ENCODE measurements at regions not wholly inside any gene's neighbourhood (a gene's known extent, or its start where the extent isn't known, plus 50 kb on each side); places are given as distances from the start of the nearest gene placed in this dataset.

- Histone ChIP-seq H3K79me2 (ENCODE audit: insufficient read depth, low read length) (no peaks in the 10 kb centered on the region), H3K27ac (ENCODE audit: low read depth, low read length) (no peak overlapping the region), H3K4me3 (ENCODE audit: insufficient read depth, low read length) (no peak overlapping the region), H4K20me1 (ENCODE audit: insufficient read depth, low read length) (no peaks in the 10 kb centered on the region), H3K9me3 (ENCODE audit: low read depth, low read length) (no peaks in the 10 kb centered on the region), H3K4me1 (ENCODE audit: insufficient read depth, low read length) (no peaks in the 10 kb centered on the region), H3K36me3 (ENCODE audit: insufficient read depth, low read length) (no peaks in the 10 kb centered on the region), H2AFZ (ENCODE audit: low read length) (no peak overlapping the region), H3K4me2 (ENCODE audit: insufficient read depth, low read length) (no peak overlapping the region), H3K27me3 (ENCODE audit: insufficient read depth, low read length) (no peaks in the 10 kb centered on the region)
- TF ChIP-seq CTCF (IDR thresholded peaks at IDR 0.05; ENCODE audit: extremely low read depth, low read depth, low read length) = no peak
- DNase-seq (ENCODE audit: insufficient read length, low spot score, missing footprints) = no peak
Measured at GRCh38 chr16:73847090-73847489, 449.5 kb upstream of the PSMD7 start.

- Histone ChIP-seq H3K4me1 (ENCODE audit: insufficient read depth, low read length) (no peaks in the 10 kb centered on the region), H3K36me3 (ENCODE audit: insufficient read depth, low read length) (no peaks in the 10 kb centered on the region), H3K79me2 (ENCODE audit: insufficient read depth, low read length) (no peaks in the 10 kb centered on the region), H3K4me2 (ENCODE audit: insufficient read depth, low read length) (no peak overlapping the region), H4K20me1 (ENCODE audit: insufficient read depth, low read length) (no peaks in the 10 kb centered on the region), H3K27ac (ENCODE audit: low read depth, low read length) (no peak overlapping the region), H3K27me3 (ENCODE audit: insufficient read depth, low read length) (no peaks in the 10 kb centered on the region), H3K9me3 (ENCODE audit: low read depth, low read length) (no peaks in the 10 kb centered on the region), H3K4me3 (ENCODE audit: insufficient read depth, low read length) (no peak overlapping the region), H2AFZ (ENCODE audit: low read length) (no peak overlapping the region)
- DNase-seq (ENCODE audit: insufficient read length, low spot score, missing footprints) = peak; percentile 68
- TF ChIP-seq CTCF (IDR thresholded peaks at IDR 0.05; ENCODE audit: extremely low read depth, low read depth, low read length) = no peak
Measured at GRCh38 chr16:73846356-73846755, 450.3 kb upstream of the PSMD7 start.

GRCh38 chr16:73846007-73846330 is 450.6 kb upstream of the PSMD7 start:
- no peak overlapping the region for H3K27ac ChIP-seq (ENCODE audit: low read depth, low read length)
- DNase-seq (ENCODE audit: insufficient read length, low spot score, missing footprints) = no peak
- no peaks in the 10 kb centered on the region for H3K4me1 ChIP-seq (ENCODE audit: insufficient read depth, low read length)
- no peaks in the 10 kb centered on the region for H3K36me3 ChIP-seq (ENCODE audit: insufficient read depth, low read length)
- no peak overlapping the region for H2AFZ ChIP-seq (ENCODE audit: low read length)
- no peaks in the 10 kb centered on the region for H3K9me3 ChIP-seq (ENCODE audit: low read depth, low read length)
- no peak for TF ChIP-seq CTCF (IDR thresholded peaks at IDR 0.05; ENCODE audit: extremely low read depth, low read depth, low read length)
- no peaks in the 10 kb centered on the region for H3K27me3 ChIP-seq (ENCODE audit: insufficient read depth, low read length)
- no peaks in the 10 kb centered on the region for H3K79me2 ChIP-seq (ENCODE audit: insufficient read depth, low read length)
- no peak overlapping the region for H3K4me3 ChIP-seq (ENCODE audit: insufficient read depth, low read length)
- no peaks in the 10 kb centered on the region for H4K20me1 ChIP-seq (ENCODE audit: insufficient read depth, low read length)
- H3K4me2 ChIP-seq (ENCODE audit: insufficient read depth, low read length) = no peak overlapping the region

- Histone ChIP-seq H3K79me2 (ENCODE audit: insufficient read depth, low read length) (no peaks in the 10 kb centered on the region), H3K4me3 (ENCODE audit: insufficient read depth, low read length) (no peak overlapping the region), H3K27ac (ENCODE audit: low read depth, low read length) (no peak overlapping the region), H3K9me3 (ENCODE audit: low read depth, low read length) (no peaks in the 10 kb centered on the region), H3K4me1 (ENCODE audit: insufficient read depth, low read length) (no peaks in the 10 kb centered on the region), H4K20me1 (ENCODE audit: insufficient read depth, low read length) (no peaks in the 10 kb centered on the region), H3K36me3 (ENCODE audit: insufficient read depth, low read length) (no peaks in the 10 kb centered on the region), H2AFZ (ENCODE audit: low read length) (no peak overlapping the region), H3K4me2 (ENCODE audit: insufficient read depth, low read length) (no peak overlapping the region), H3K27me3 (ENCODE audit: insufficient read depth, low read length) (no peaks in the 10 kb centered on the region)
- DNase-seq (ENCODE audit: insufficient read length, low spot score, missing footprints) = no peak
- no peak for TF ChIP-seq CTCF (IDR thresholded peaks at IDR 0.05; ENCODE audit: extremely low read depth, low read depth, low read length)
Measured at GRCh38 chr16:73845238-73846006, 451.2 kb upstream of the PSMD7 start.
